ENCODE measurements at regions not wholly inside any gene's neighbourhood (a gene's known extent, or its start where the extent isn't known, plus 50 kb on each side); places are given as distances from the start of the nearest gene placed in this dataset.

- no peak overlapping the region for H3K27ac ChIP-seq
- DNase-seq, result no peak
- H3K27me3 ChIP-seq (ENCODE audit: insufficient read depth, low read depth, severe bottlenecking), result no peaks in the 10 kb centered on the region
- H3K9me3 ChIP-seq (ENCODE audit: severe bottlenecking), result peaks cover 4% of the 10 kb centered on the region
- H3K36me3 ChIP-seq, result no peaks in the 10 kb centered on the region
- no peak overlapping the region for H3K4me3 ChIP-seq (ENCODE audit: low read depth, low read length)
- no peak for TF ChIP-seq CTCF (IDR thresholded peaks at IDR 0.05; ENCODE audit: low read depth, low read length)
Observed at GRCh38 chr5:144085381-144085780, 85.1 kb downstream of the YIPF5 start.

DNA sequence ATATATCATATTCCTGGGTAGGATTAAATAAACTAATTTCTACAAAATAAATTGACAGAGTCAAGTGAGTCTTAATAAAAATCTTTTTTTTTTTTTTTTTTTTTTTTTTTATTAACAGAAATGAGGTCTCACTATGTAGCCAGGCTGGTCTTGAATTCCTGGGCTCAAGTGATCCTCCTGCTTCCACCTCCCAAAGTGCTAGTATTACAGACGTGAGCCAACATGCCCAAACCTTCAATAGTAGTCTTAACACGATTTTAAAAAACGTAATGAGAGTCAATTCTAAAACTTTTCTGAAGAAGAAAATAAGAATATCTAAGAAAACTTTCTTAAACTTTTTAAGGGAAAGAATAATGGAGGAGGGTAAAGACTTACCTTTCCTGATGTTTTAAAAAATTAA, 84.2 kb downstream of the YIPF5 start:
- H3K27me3 ChIP-seq (ENCODE audit: insufficient read depth, low read depth, severe bottlenecking), result no peaks in the 10 kb centered on the region
- DNase-seq, result no peak
- H3K9me3 ChIP-seq (ENCODE audit: severe bottlenecking), result peaks cover 4% of the 10 kb centered on the region
- TF ChIP-seq CTCF (IDR thresholded peaks at IDR 0.05; ENCODE audit: low read depth, low read length), result no peak
- no peak overlapping the region for H3K27ac ChIP-seq
- no peaks in the 10 kb centered on the region for H3K36me3 ChIP-seq
- H3K4me3 ChIP-seq (ENCODE audit: low read depth, low read length), result no peak overlapping the region

DNA sequence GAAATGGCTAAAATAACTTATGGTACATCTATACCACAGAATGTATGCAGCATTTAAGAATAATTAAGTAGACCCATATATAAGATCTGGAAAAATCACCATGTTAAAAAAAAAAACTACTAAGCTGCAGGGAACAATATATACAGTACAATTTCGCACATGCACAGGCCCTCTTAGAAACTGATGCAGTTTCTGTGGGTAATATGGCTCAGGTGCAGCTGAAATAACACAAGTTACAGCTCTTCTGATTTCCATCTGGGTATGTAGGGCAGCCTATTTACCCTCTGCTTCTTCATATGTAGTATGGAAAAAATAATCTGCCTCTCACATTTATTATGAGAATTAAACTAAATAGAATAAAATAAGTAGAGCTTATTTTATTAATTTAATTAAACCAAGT, 82.9 kb downstream of the YIPF5 start:
- Histone ChIP-seq H3K27ac (no peak overlapping the region), H3K36me3 (no peaks in the 10 kb centered on the region), H3K27me3 (ENCODE audit: insufficient read depth, low read depth, severe bottlenecking) (no peaks in the 10 kb centered on the region), H3K4me3 (ENCODE audit: low read depth, low read length) (no peak overlapping the region), H3K9me3 (ENCODE audit: severe bottlenecking) (no peaks in the 10 kb centered on the region)
- DNase-seq, result no peak
- no peak for TF ChIP-seq CTCF (IDR thresholded peaks at IDR 0.05; ENCODE audit: low read depth, low read length)

GRCh38 chr5:144088206-144089064, 82.0 kb downstream of the YIPF5 start:
- no peaks in the 10 kb centered on the region for H3K9me3 ChIP-seq (ENCODE audit: severe bottlenecking)
- DNase-seq, result no peak
- TF ChIP-seq CTCF (IDR thresholded peaks at IDR 0.05; ENCODE audit: low read depth, low read length), result no peak
- H3K4me3 ChIP-seq (ENCODE audit: low read depth, low read length), result no peak overlapping the region
- H3K36me3 ChIP-seq, result no peaks in the 10 kb centered on the region
- H3K27ac ChIP-seq, result no peak overlapping the region
- no peaks in the 10 kb centered on the region for H3K27me3 ChIP-seq (ENCODE audit: insufficient read depth, low read depth, severe bottlenecking)

GRCh38 chr5:144089401-144090021, 80.9 kb downstream of the YIPF5 start:
- H3K9me3 ChIP-seq (ENCODE audit: severe bottlenecking), result no peaks in the 10 kb centered on the region
- H3K4me3 ChIP-seq (ENCODE audit: low read depth, low read length), result no peak overlapping the region
- no peaks in the 10 kb centered on the region for H3K36me3 ChIP-seq
- no peak for DNase-seq
- no peak for TF ChIP-seq CTCF (IDR thresholded peaks at IDR 0.05; ENCODE audit: low read depth, low read length)
- H3K27me3 ChIP-seq (ENCODE audit: insufficient read depth, low read depth, severe bottlenecking), result no peaks in the 10 kb centered on the region
- no peak overlapping the region for H3K27ac ChIP-seq

Data from WERI-Rb-1 (cell line).